H1 (cell line): ENCODE measurements at regions not wholly inside any gene's neighbourhood (a gene's known extent, or its start where the extent isn't known, plus 50 kb on each side); places are given as distances from the start of the nearest gene placed in this dataset.

Experiments
- CTCF ChIA-PET: fragments of 300-600 bp; sonication (Branson Sonifier 250); formaldehyde crosslinking; loops from one replicate; lab custom pipeline; 2021; ENCODE audit not compliant: partially characterized antibody; lab: Charles Lee
- POLR2A ChIA-PET: fragments of 300-600 bp; sonication (Branson Sonifier 250); formaldehyde crosslinking; loops from one replicate; lab custom pipeline; 2021; ENCODE audit warnings: inconsistent platforms; ENCODE audit not compliant: partially characterized antibody; lab: Charles Lee
- DNase-seq, 2 experiments: peaks; one replicate each; pipeline versions ENCODE4 v3.0.0 to v3.0.0-alpha.2; 2010 to 2022; ENCODE audit warnings: low spot score in 2 of 2, low read depth in 1 of 2, mixed read lengths in 1 of 2
- FAIRE-seq: peaks from 2 replicates; lab custom pipeline; 2011; peaks lifted over from hg19 to GRCh38; lab: Jason Lieb, UNC
- H2AFZ ChIP-seq: 2 replicates; pipeline ENCODE4 v1.8.1; 2012; ENCODE audit warnings: low read length, inconsistent platforms
- H2AK5ac ChIP-seq: 2 replicates; pipeline ENCODE4 v1.6.1; 2013; ENCODE audit warnings: low read depth, low read length
- H2BK120ac ChIP-seq: replicated peaks from 2 replicates; pipeline ENCODE3; 2013; ENCODE audit warnings: low read depth, low read length, inconsistent platforms
- H2BK12ac ChIP-seq: 2 replicates; pipeline ENCODE4 v1.6.1; 2013; ENCODE audit warnings: low read depth, low read length
- H2BK15ac ChIP-seq: 2 replicates; pipeline ENCODE4 v1.6.1; 2013; ENCODE audit warnings: low read length
- H2BK20ac ChIP-seq: 2 replicates; pipeline ENCODE4 v1.6.1; 2013; ENCODE audit warnings: low read length
- H2BK5ac ChIP-seq: 2 replicates; pipeline ENCODE4 v1.6.1; 2013; ENCODE audit warnings: low read depth, low read length
- H3K14ac ChIP-seq: 2 replicates; pipeline ENCODE4 v1.6.1; 2013; ENCODE audit warnings: inconsistent platforms; ENCODE audit not compliant: insufficient read length
- H3K18ac ChIP-seq: 2 replicates; pipeline ENCODE4 v1.6.1; 2013; ENCODE audit warnings: low read length; ENCODE audit errors: extremely low read depth
- H3K23ac ChIP-seq: 2 replicates; pipeline ENCODE4 v1.6.1; 2013; ENCODE audit warnings: inconsistent platforms; ENCODE audit not compliant: insufficient read length
- H3K23me2 ChIP-seq: 2 replicates; pipeline ENCODE4 v1.6.1; 2013; ENCODE audit warnings: low read depth, low read length
- H3K27ac ChIP-seq: 2 replicates; pipeline ENCODE4 v1.6.1; 2011; ENCODE audit warnings: low read depth, low read length, inconsistent platforms
- H3K27me3 ChIP-seq, 4 experiments: replicated peaks in 1 of 4; 1 replicate in 1 of 4; 2 replicates in 3 of 4; pipeline versions ENCODE4 v1.6.1 to v1.8.1; 2011 to 2013; ENCODE audit warnings: low read length in 3 of 4, mild to moderate bottlenecking in 3 of 4, inconsistent platforms in 2 of 4, mixed read lengths in 2 of 4, moderate library complexity in 1 of 4; ENCODE audit not compliant: control insufficient read depth in 3 of 4, insufficient read depth in 3 of 4; ENCODE audit errors: extremely low read depth in 1 of 4
- H3K36me3 ChIP-seq, 4 experiments: 2 replicates each; pipeline versions ENCODE4 v1.6.1 to v1.8.1; 2011 to 2013; ENCODE audit warnings: mild to moderate bottlenecking in 4 of 4, low read length in 3 of 4, moderate library complexity in 2 of 4, control low read depth in 1 of 4, inconsistent platforms in 1 of 4; ENCODE audit not compliant: insufficient read depth in 4 of 4, control insufficient read depth in 2 of 4
- H3K4ac ChIP-seq: replicated peaks from 2 replicates; pipeline ENCODE3; 2013; ENCODE audit warnings: low read length, low read depth, mixed read lengths, inconsistent platforms; ENCODE audit not compliant: insufficient read length
- H3K4me1 ChIP-seq, 4 experiments: replicated peaks in 1 of 4; 1 replicate in 1 of 4; 2 replicates in 3 of 4; pipeline versions ENCODE4 v1.6.1 to v1.8.1; 2011 to 2013; ENCODE audit warnings: low read length in 3 of 4, inconsistent platforms in 2 of 4, mixed read lengths in 1 of 4; ENCODE audit not compliant: insufficient read depth in 4 of 4, control insufficient read depth in 3 of 4
- H3K4me2 ChIP-seq, 2 experiments: 2 replicates each; pipeline versions ENCODE4 v1.6.1 to v1.8.1; 2011 to 2013; ENCODE audit warnings: low read depth in 2 of 2, low read length in 2 of 2, control low read depth in 1 of 2, inconsistent platforms in 1 of 2, mild to moderate bottlenecking in 1 of 2; ENCODE audit not compliant: insufficient read depth in 1 of 2
- H3K4me3 ChIP-seq, 4 experiments: fragments of 200-600, 300-600 bp in 1 of 4; sonication (generic), shearing (Covaris generic), sonication (Bioruptor Twin) in 1 of 4; 2 replicates each; pipeline versions ENCODE4 v1.5.1 to v1.8.1; 2011 to 2016; ENCODE audit warnings: low read length in 4 of 4, low read depth in 3 of 4, control low read depth in 2 of 4, inconsistent platforms in 2 of 4, mild to moderate bottlenecking in 2 of 4, mixed read lengths in 1 of 4, moderate library complexity in 1 of 4; ENCODE audit not compliant: insufficient read depth in 2 of 4; ENCODE audit errors: extremely low read depth in 1 of 4
- H3K56ac ChIP-seq: replicated peaks from 2 replicates; pipeline ENCODE3; 2013; ENCODE audit warnings: low read depth, mild to moderate bottlenecking, mixed read lengths, low read length, inconsistent platforms; ENCODE audit not compliant: insufficient read length
- H3K79me1 ChIP-seq: 2 replicates; pipeline ENCODE4 v1.6.1; 2013; ENCODE audit warnings: low read depth, low read length, control low read depth
- H3K79me2 ChIP-seq, 2 experiments: 2 replicates each; pipeline versions ENCODE4 v1.6.1 to v1.8.1; 2012 to 2013; ENCODE audit warnings: low read length in 2 of 2, mild to moderate bottlenecking in 2 of 2, inconsistent platforms in 1 of 2; ENCODE audit not compliant: insufficient read depth in 2 of 2, control insufficient read depth in 1 of 2
- H3K9ac ChIP-seq, 4 experiments: replicated peaks in 1 of 4; 1 replicate in 1 of 4; 2 replicates in 3 of 4; pipeline versions ENCODE4 v1.6.1 to v1.8.1; 2011 to 2013; ENCODE audit warnings: low read depth in 3 of 4, low read length in 3 of 4, control low read depth in 2 of 4, mild to moderate bottlenecking in 2 of 4, moderate library complexity in 2 of 4, inconsistent platforms in 1 of 4; ENCODE audit errors: extremely low read depth in 1 of 4
- H3K9me3 ChIP-seq, 2 experiments: 2 replicates each; pipeline versions ENCODE4 v1.6.1 to v1.8.1; 2012 to 2013; ENCODE audit warnings: mild to moderate bottlenecking in 2 of 2, moderate library complexity in 2 of 2, control low read depth in 1 of 2, inconsistent platforms in 1 of 2, low read depth in 1 of 2, low read length in 1 of 2, mixed read lengths in 1 of 2; ENCODE audit not compliant: insufficient read depth in 2 of 2
- H4K20me1 ChIP-seq, 2 experiments: replicated peaks in 1 of 2; 2 replicates each; pipeline versions ENCODE3 to v1.8.1; 2011 to 2013; ENCODE audit warnings: inconsistent platforms in 2 of 2, low read length in 2 of 2, mild to moderate bottlenecking in 1 of 2; ENCODE audit not compliant: insufficient read depth in 2 of 2, control insufficient read depth in 1 of 2
- H4K5ac ChIP-seq: 2 replicates; pipeline ENCODE4 v1.6.1; 2013; ENCODE audit warnings: low read length, low read depth, mixed read lengths, inconsistent platforms; ENCODE audit not compliant: insufficient read length
- H4K8ac ChIP-seq: 2 replicates; pipeline ENCODE4 v1.8.0; 2013; ENCODE audit warnings: mild to moderate bottlenecking, moderate library complexity, low read length, inconsistent platforms; ENCODE audit not compliant: insufficient read depth; ENCODE audit errors: extremely low read depth
- H4K91ac ChIP-seq: replicated peaks from 2 replicates; pipeline ENCODE3; 2013; ENCODE audit warnings: low read length, mixed read lengths, inconsistent platforms; ENCODE audit not compliant: insufficient read length
- BACH1 ChIP-seq: IDR thresholded peaks from 2 replicates; pipeline ENCODE4 v1.6.1; 2012; ENCODE audit warnings: low read length, improper control_type of control experiment
- CBX8 ChIP-seq: fragments of 300-800, 300-1000 bp; sonication (generic); IDR thresholded peaks from 2 replicates; pipeline ENCODE4 v1.7.1; 2016; ENCODE audit warnings: low read depth, low read length, borderline replicate concordance
- CTCF ChIP-seq, 3 experiments: IDR thresholded peaks; 1 replicate in 2 of 3; 2 replicates in 1 of 3; pipeline versions ENCODE4 v1.5.1 to v1.6.1; 2011; ENCODE audit warnings: low read length in 3 of 3, mild to moderate bottlenecking in 3 of 3, inconsistent platforms in 2 of 3, low read depth in 1 of 3, moderate library complexity in 1 of 3; ENCODE audit not compliant: insufficient read depth in 1 of 3; ENCODE audit errors: control extremely low read depth in 1 of 3
- KDM1A ChIP-seq: fragments of 200-600, 300-600 bp; sonication (generic); IDR thresholded peaks from 2 replicates; pipeline ENCODE4 v1.7.1; 2016; ENCODE audit warnings: mild to moderate bottlenecking, low read length, borderline replicate concordance
- KDM4A ChIP-seq: IDR thresholded peaks from one replicate; pipeline ENCODE4 v1.7.1; 2012; ENCODE audit warnings: low read depth, mild to moderate bottlenecking, moderate library complexity, low read length, inconsistent platforms; ENCODE audit not compliant: severe bottlenecking
- NANOG ChIP-seq: IDR thresholded peaks from 2 replicates; pipeline ENCODE4 v1.6.1; 2011; ENCODE audit warnings: low read length, low read depth, mild to moderate bottlenecking, inconsistent platforms; ENCODE audit not compliant: insufficient read depth, poor library complexity, severe bottlenecking
- POLR2A ChIP-seq, 2 experiments: IDR thresholded peaks; 1 replicate in 1 of 2; 2 replicates in 1 of 2; pipeline ENCODE4 v1.6.1; 2011; ENCODE audit warnings: low read depth in 2 of 2, low read length in 2 of 2, mild to moderate bottlenecking in 2 of 2; ENCODE audit errors: control extremely low read depth in 1 of 2
- POLR2AphosphoS5 ChIP-seq: IDR thresholded peaks from 2 replicates; pipeline ENCODE4 v1.6.1; 2011; ENCODE audit warnings: low read depth, low read length
- RNF2 ChIP-seq: fragments of 200-900, 300-1000 bp; sonication (generic); IDR thresholded peaks from 2 replicates; pipeline ENCODE4 v1.7.1; 2016; ENCODE audit warnings: borderline replicate concordance, low read depth, mild to moderate bottlenecking, antibody characterized with exemption, low read length; ENCODE audit not compliant: poor library complexity, severe bottlenecking; ENCODE audit errors: missing control alignments
- SP2 ChIP-seq: IDR thresholded peaks from 2 replicates; pipeline ENCODE4 v1.6.1; 2012; ENCODE audit warnings: mild to moderate bottlenecking, low read length, inconsistent platforms
- TBP ChIP-seq: IDR thresholded peaks from 2 replicates; pipeline ENCODE4 v1.6.1; 2011; ENCODE audit warnings: low read depth, low read length, improper control_type of control experiment
- USF2 ChIP-seq: IDR thresholded peaks from 2 replicates; pipeline ENCODE4 v1.6.1; 2011; ENCODE audit warnings: low read length, improper control_type of control experiment

GRCh38 chr1:163906283-163906682, 584.5 kb downstream of the NUF2 start:
- Histone ChIP-seq H4K5ac (no peak overlapping the region), H3K9ac (no peak overlapping the region), H3K27me3 (no peaks in the 10 kb centered on the region), H2AFZ (no peak overlapping the region), H3K9me3 (no peaks in the 10 kb centered on the region), H3K4me1 (no peaks in the 10 kb centered on the region), H3K27ac (no peak overlapping the region), H3K14ac (no peak overlapping the region), H3K4ac (no peak overlapping the region), H2BK20ac (no peak overlapping the region), H3K56ac (no peak overlapping the region), H3K36me3 (no peaks in the 10 kb centered on the region), H3K4me3 (no peak overlapping the region), H2AK5ac (no peak overlapping the region), H2BK120ac (no peak overlapping the region), H3K18ac (no peak overlapping the region), H2BK12ac (no peak overlapping the region), H3K23ac (no peak overlapping the region), H3K79me1 (no peaks in the 10 kb centered on the region), H2BK5ac (no peak overlapping the region), H3K23me2 (no peaks in the 10 kb centered on the region), H4K20me1 (no peaks in the 10 kb centered on the region), H3K79me2 (no peaks in the 10 kb centered on the region), H2BK15ac (no peak overlapping the region), H4K8ac (no peak overlapping the region), H3K4me2 (no peak overlapping the region), H4K91ac (no peak overlapping the region)
- CTCF ChIA-PET: no interaction called here
- no peak for FAIRE-seq
- POLR2A ChIA-PET: no interaction called here
- TF ChIP-seq POLR2A (IDR thresholded peaks at IDR 0.05; ENCODE audit: control extremely low read depth in 1 of 2, low read depth in 2 of 2, low read length in 2 of 2) (no peak), USF2 (no peak), KDM1A (no peak), CTCF (IDR thresholded peaks at IDR 0.05; ENCODE audit: control extremely low read depth in 1 of 3, insufficient read depth in 1 of 3, low read depth in 1 of 3, low read length in 3 of 3) (no peak), TBP (no peak), BACH1 (no peak), CBX8 (no peak), RNF2 (no peak), POLR2AphosphoS5 (no peak), NANOG (no peak), KDM4A (no peak), SP2 (no peak)
- no peak for DNase-seq
